ENCODE measurements at regions not wholly inside any gene's neighbourhood (a gene's known extent, or its start where the extent isn't known, plus 50 kb on each side); places are given as distances from the start of the nearest gene placed in this dataset.

DNA sequence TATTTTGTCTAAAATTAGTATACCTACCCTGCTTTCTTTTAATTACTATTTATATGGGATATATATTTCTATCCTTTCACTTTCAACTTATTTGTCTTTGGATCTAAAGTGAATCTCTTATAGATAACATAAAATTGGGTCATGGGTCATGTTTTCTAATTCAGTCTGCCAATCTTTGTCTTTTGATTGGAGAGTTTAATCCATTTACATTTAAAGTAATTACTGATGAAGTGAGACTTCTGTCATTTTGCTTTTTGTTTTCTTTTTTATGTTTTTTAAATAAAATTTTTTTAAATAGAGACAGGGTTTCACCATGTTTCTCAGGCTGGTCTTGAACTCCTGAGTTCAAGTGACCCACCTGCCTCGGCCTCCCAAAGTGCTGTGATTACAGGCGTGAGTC, 50.5 kb upstream of the PRDM1 start:
- no peak for ATAC-seq
- intact Hi-C loops (cut with DNase I) = no loop called here

DNA sequence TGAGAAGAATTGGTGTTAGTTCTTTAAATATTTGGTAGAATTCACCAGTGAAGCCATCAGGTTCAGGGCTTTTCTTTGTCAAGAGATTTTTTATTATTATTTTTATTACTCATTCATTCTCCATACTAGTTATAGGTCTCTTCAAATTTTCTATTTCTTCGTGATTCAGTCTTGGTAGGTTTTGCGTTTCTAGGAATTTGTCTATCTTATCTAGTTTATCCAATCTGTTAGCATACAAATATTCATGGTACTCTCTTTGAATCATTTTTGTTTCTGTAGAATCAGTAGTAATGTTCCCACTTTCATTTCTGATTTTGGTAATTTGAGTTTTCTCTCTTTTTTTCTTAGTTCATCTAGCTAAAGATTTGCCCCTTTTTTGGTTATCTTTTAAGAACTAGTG, 52.3 kb upstream of the PRDM1 start:
- no peak for ATAC-seq
- intact Hi-C loops (cut with DNase I) = no loop called here
- no peak for DNase-seq (ENCODE audit: low spot score)

More for the DNA sequence above, 50.5 kb upstream of the PRDM1 start:
- no peak for DNase-seq (ENCODE audit: low spot score)

GRCh38 chr6:106027758-106028157, 58.4 kb upstream of the PRDM1 start:
- DNase-seq (ENCODE audit: low spot score) (no peak), ATAC-seq (no peak)
- intact Hi-C loops (cut with DNase I) = no loop called here

DNA sequence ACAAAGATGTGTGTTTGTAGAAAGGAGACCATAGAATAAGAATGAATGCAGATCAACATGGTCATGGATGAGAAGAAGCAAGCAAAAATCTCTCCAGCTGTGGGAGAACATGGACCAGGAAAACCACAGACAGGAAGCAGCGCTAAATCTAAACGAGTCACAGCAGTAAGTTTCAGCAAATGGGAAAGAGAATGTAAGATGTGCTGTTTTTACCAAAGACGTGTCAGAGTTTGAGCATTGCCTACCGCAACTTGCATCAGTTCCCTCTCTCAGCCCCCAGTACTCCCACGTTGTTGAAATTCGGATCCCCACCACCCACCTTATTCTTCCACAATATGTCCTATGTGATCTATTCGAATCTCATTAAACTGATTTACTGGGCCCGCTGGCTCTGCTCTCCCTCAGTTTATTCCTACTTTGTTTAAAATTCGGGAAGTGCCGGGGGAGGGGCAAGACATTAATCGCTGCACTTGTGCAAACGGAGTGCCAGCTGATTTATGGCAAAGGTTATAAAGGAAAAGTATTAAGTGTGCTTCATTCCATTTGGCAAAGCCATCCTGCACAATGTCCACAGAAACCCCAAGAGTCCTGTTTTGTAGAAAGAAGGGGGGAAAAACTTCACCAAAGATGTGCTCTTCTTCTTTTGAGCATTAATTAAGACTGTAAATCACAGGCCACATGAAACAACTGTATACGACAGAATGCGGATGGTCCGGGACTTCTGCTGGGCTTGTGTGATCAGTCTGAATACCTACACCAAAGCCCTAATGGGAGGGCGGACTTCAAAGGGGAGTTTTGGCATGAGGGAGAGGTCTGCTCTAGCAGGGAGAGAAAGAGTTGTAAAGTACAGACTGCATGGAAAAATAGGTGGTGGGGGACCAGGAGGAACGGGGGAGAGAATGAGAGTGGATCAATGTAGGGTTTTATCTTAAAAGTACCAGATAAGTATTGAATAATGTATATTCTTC, 59.1 kb upstream of the PRDM1 start:
- ATAC-seq (no peak), DNase-seq (ENCODE audit: low spot score) (no peak)
- intact Hi-C loops (cut with DNase I) = no loop called here

DNA sequence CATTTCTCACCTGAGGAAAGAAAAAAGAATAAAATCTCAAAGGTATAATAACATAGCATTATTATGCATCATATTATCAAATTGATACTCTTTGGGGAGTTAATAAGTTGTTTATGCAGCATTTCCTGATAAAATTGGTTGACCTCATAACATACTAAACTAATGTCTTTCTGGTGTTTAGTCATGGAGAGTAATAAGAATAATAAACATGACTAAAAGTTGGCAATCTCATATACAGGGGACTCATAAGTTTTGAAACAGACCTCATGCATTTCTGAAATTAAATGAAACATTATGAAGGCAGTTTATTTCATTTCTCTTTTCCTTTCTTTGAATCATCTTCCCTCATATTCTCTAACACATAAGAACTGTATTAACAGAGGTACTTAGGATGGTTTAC, 60.5 kb upstream of the PRDM1 start:
- no peak for ATAC-seq
- intact Hi-C loops (cut with DNase I) = no loop called here
- no peak for DNase-seq (ENCODE audit: low spot score)

- ATAC-seq (no peak), DNase-seq (ENCODE audit: low spot score) (no peak)
- intact Hi-C loops (cut with DNase I) = no loop called here
Measured at GRCh38 chr6:106022801-106023200, 63.3 kb upstream of the PRDM1 start.

DNA sequence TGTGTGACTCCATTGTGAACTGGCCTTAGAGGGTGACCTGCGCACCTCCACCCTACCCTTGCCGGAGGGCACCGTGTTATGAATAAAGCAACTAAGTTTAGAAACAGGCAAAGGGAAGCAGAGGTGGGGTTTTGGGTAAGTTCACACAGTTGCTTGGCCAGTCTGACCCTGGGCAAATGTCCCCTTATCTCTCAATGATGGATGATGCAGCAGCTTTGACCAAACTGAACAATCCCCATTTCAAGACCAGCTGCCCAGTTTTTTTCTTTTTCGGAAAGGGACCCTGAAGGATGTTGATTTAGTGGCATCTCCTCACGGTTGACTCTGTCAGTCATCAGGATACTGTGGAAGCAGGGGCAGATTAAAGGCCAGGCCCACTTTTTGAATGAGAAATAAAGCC, 68.7 kb upstream of the PRDM1 start:
- ATAC-seq (no peak), DNase-seq (ENCODE audit: low spot score) (no peak)
- intact Hi-C loops (cut with DNase I) = no loop called here

- ATAC-seq = no peak
- intact Hi-C loops (cut with DNase I) = no loop called here
- no peak for DNase-seq (ENCODE audit: low spot score)
Measured at GRCh38 chr6:106014955-106015354, 71.2 kb upstream of the PRDM1 start.

- DNase-seq (ENCODE audit: low spot score) (no peak), ATAC-seq (peak; percentile 24)
- intact Hi-C loops (cut with DNase I) = no loop called here
Measured at GRCh38 chr6:106011476-106011875, 74.7 kb upstream of the PRDM1 start.

- DNase-seq (ENCODE audit: low spot score) (no peak), ATAC-seq (no peak)
- intact Hi-C loops (cut with DNase I) = no loop called here
Measured at GRCh38 chr6:106005954-106006353, 80.2 kb upstream of the PRDM1 start.

- ATAC-seq = no peak
- intact Hi-C loops (cut with DNase I) = no loop called here
- DNase-seq (ENCODE audit: low spot score) = no peak
Measured at GRCh38 chr6:106005013-106005412, 81.1 kb upstream of the PRDM1 start.

DNA sequence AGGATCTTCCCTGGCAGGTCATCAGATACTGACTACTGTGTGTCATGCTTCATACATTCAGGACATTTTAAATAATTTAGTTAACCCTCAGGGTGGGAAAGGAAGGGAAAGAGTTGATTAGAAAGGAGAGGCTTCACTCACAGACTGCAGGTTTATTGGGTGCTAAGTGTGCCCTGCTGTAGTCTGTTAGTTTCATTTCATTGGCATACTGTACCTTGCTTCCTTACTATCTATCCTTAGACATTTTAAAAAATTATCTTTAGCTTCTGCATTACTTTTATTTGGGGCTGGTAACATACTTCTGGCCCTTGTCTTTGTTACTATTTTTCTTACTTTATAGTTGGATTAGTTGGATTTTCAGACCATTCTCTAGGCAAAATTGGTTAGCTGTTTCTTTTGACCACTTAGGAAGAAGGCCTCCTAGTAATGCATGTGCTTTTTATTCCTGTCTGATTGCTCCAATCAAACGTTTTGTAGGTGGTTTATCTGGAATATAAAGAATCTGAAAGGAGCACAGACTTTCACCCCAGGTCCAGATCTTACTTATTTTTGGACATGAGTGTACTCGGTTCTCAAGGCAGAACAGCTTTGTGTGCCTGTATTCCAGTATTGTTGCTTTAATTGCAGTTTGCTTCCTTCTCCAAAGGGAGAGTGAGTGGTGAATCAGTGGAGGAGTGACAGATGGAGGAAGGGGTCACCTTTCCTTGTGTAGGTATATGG, 82.7 kb upstream of the PRDM1 start:
- DNase-seq (ENCODE audit: low spot score) (no peak), ATAC-seq (no peak)
- intact Hi-C loops (cut with DNase I) = no loop called here

DNA sequence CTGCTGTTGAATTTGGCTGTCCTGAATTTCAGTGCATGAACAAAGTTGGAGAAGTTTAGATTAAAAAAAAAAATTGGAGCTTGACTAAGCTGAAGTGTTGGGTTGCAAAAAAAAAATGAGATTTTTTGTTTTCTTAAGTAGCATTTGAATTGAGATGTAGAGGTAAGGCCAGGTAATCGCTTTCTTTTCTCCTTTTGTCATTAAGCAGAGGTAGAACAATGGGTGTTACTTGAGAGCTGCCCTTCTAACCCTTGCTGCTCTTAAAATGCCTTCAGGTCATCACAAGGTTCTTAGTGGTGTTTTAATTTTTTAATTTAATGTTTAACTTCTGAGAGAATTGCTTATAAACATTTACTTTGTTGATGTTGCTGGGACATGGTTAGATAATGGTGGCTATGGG, 84.1 kb upstream of the PRDM1 start:
- DNase-seq (ENCODE audit: low spot score) (no peak), ATAC-seq (no peak)
- intact Hi-C loops (cut with DNase I) = no loop called here

DNA sequence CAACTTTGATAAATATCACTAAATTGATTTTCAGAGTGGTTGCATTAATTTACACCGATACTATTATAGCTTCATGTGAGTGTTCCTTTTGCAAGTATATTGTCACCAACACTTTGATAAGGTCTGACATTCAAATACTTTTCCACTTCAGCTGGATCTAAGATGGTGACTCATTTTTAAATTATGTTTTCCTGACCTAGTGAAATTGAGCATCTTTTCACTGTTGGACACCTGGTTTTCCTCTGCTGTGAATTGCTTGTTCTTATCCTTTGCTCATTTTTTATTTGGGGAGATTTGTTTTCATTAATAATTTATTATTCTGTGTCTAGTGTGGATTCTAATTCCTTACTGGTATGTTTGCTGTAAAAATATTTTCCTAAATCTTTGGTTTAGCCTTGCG, 85.2 kb upstream of the PRDM1 start:
- ATAC-seq = no peak
- intact Hi-C loops (cut with DNase I) = no loop called here
- no peak for DNase-seq (ENCODE audit: low spot score)

DNA sequence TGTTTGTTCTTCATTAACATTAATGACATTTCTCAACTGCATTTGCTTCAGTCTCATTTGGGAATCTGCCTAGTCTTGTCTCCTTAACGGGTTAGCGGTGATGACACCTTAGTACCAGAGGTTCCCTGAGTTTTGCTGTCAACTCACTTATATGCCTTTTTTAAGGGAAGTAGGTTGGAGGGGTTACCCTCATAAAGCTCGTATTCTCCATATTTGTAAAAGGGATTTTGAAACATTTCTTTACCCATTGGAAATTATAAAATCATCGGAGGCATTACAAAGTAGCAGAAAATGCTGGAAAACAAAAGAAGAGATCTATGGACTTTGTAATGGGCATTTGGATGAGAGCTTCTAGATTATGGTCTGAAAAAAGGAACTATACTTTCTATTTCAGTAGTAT, 88.7 kb upstream of the PRDM1 start:
- intact Hi-C loops (cut with DNase I) = no loop called here
- ATAC-seq (no peak), DNase-seq (ENCODE audit: low spot score) (no peak)

DNA sequence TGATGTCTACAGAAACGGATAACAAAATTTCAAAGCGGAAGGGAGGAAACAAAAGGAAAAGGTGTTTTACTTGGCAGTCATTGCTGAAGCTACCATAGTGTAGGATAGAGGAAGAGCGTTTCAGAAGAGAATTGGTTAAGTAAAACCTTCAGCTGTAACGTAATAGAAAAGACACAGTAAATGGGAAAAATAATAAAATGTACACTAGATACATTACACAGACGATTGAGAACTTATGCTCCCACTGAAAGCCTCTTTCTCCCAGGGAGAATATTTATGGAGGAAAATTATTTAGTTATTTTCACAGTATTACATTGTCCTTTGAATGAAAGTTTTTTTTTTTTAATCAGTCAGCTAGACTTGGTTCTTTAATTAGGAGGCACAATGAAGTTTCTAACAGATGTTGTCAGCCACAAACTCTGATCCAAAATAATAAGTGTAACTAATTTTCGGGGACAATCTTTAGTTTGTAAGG, 90.7 kb upstream of the PRDM1 start:
- DNase-seq (ENCODE audit: low spot score) (no peak), ATAC-seq (no peak)
- intact Hi-C loops (cut with DNase I) = no loop called here

DNA sequence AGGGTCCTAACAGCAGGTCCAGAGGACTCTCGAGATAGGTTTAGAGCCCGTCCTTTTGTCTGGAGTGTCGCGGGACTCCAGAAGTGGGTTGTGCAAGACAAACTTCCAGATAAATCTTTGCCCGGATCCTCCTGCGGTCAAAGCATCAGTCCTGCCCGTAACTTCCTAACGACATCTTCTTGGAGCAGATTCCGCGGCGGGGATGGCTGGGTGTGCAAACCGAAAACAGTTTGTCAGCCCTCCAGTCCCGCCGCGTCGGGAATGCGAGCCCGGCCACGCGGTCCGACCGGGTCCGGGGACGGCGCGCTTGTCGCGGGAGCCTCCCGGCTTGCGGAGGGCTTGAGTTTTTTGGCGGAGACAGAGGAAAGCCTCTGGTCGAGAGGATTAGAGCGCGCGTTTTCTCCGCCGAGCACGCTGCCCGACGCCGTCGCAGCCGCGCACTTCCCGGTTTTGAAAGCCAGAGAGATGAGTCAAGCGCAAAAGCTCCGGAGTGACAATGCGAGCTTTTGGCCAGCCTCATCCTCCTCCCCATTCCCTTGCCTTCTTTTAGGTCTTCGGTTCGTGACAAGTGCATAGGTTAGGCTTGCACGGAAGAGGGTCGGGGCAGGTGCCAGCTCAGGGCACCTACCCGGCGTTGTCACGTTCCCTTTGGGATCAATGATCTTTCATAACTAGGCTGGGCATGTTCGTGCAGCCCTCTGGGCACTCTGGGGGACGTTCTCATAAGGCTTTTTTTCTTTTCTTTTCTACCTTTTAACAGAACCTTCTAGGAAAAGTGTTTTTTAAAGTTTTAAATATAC, 91.3 kb upstream of the PRDM1 start:
- intact Hi-C loops (cut with DNase I) = no loop called here
- ATAC-seq = peak; percentile 58
- peak; percentile 76 for DNase-seq (ENCODE audit: low spot score)

GRCh38 chr6:105994118-105994590, 92.0 kb upstream of the PRDM1 start:
- intact Hi-C loops (cut with DNase I) = no loop called here
- ATAC-seq (peak; percentile 86), DNase-seq (ENCODE audit: low spot score) (no peak)

DNA sequence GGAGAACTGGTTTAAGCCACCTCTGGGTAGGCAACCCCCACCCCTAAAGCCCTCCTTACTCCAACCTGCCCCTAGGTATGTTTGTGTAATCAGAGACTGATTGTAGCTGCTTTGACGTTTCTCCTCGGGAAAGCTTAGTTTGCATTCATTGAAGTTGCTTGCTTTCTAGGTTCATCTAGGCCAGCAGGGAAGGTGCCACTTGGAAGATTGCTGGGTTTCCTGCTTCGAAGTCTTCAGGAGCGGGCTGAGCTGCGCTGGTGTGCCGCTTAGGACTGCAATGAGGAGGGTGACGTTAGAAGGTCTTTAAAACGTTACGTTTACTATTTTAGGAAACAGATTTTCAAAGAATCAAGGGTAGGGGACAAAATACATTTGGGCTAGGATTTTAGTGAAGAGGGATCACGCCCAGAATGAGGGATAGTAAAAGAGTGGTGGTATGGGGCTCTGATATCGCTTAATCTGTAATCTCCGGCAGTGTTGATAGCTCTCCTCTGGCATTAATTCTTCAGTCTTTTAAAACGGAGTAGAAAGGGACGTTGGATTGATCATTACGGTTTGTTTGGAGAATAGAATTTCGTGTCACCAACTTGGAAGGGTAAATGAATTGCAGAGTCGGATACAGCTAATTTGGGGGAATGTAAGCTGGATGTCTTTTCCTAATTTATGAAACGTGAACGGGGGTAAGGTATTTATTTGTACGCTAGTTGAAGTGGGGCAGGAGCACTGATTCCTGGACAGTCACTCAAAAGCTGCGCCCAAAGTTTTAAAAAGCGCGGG, 92.6 kb upstream of the PRDM1 start:
- ATAC-seq = no peak
- intact Hi-C loops (cut with DNase I) = no loop called here
- no peak for DNase-seq (ENCODE audit: low spot score)
